A673 (cell line): ENCODE measurements at regions not wholly inside any gene's neighbourhood (a gene's known extent, or its start where the extent isn't known, plus 50 kb on each side); places are given as distances from the start of the nearest gene placed in this dataset.

Experiments used
- CTCF ChIP-seq: fragments of 300-800, 200-600 bp; sonication (generic); conservative IDR thresholded peaks from 2 replicates; pipeline ENCODE4 v1.5.1; 2017; ENCODE audit warnings: low read depth, mild to moderate bottlenecking, antibody characterized with exemption, low read length, moderate library complexity, mixed read lengths
- EZH2 ChIP-seq: fragments of 200-600 bp; sonication (generic); IDR thresholded peaks from 2 replicates; pipeline ENCODE4 v1.6.1; 2017; ENCODE audit warnings: borderline replicate concordance, low read depth, mild to moderate bottlenecking, mixed read lengths, antibody characterized with exemption, low read length; ENCODE audit not compliant: poor library complexity, severe bottlenecking

- TF ChIP-seq CTCF (no peak), EZH2 (no peak)
Measured at GRCh38 chr18:2326999-2327398, 244.3 kb downstream of the METTL4 start.
